HepG2 (cell line): ENCODE measurements at regions not wholly inside any gene's neighbourhood (a gene's known extent, or its start where the extent isn't known, plus 50 kb on each side); places are given as distances from the start of the nearest gene placed in this dataset.

Source experiments
- ATAC-seq: fragments of 200-7000 bp; cut with Tn5 transposase; 3 replicates; pipeline ENCODE4 v1.9.1; 2020; ENCODE audit warnings: mild to moderate bottlenecking, moderate library complexity
- BruUV-seq: library from RNA; stranded (reverse); fragments of 400-500 nt; replicated peaks from 2 replicates; lab custom pipeline; 2021; lab: Mats Ljungman, UMichigan
- CTCF ChIA-PET: fragments of 300-600 bp; formaldehyde crosslinking; extraction: SDS; loops from one replicate; lab custom pipeline; 2021; ENCODE audit warnings: low total read pairs, inconsistent platforms, low intra/inter-chr PET ratio; lab: Yijun Ruan, JAX
- POLR2A ChIA-PET: fragments of 350-600 bp; sonication (Branson Sonifier 250); formaldehyde crosslinking; loops from one replicate; lab custom pipeline; 2020; ENCODE audit warnings: antibody characterized with exemption, inconsistent platforms; lab: Yijun Ruan, JAX
- DNase-seq: peaks from one replicate; pipeline ENCODE4 v3.0.0-alpha.2; 2015; ENCODE audit warnings: low spot score
- FAIRE-seq: peaks from 3 replicates; lab custom pipeline; 2011; peaks lifted over from hg19 to GRCh38; lab: Jason Lieb, UNC
- H2AFZ ChIP-seq: one replicate; pipeline ENCODE4 v1.6.1; 2011; ENCODE audit warnings: low read length, inconsistent platforms
- H3K27ac ChIP-seq: fragments of 300-600 bp; 3 replicates; pipeline ENCODE4 v1.8.0; 2011; ENCODE audit warnings: mixed run types, mild to moderate bottlenecking, mixed read lengths, low read length, inconsistent platforms; ENCODE audit not compliant: insufficient read depth; ENCODE audit errors: extremely low read length
- H3K27me3 ChIP-seq, 2 experiments: fragments of 200-600 bp in 1 of 2; 2 replicates in 1 of 2; 3 replicates in 1 of 2; pipeline versions ENCODE4 v1.6.0 to v1.8.0; 2011; ENCODE audit warnings: low read length in 2 of 2, mild to moderate bottlenecking in 2 of 2, moderate library complexity in 2 of 2, inconsistent platforms in 1 of 2; ENCODE audit not compliant: insufficient read depth in 2 of 2, control insufficient read depth in 1 of 2
- H3K36me3 ChIP-seq, 2 experiments: fragments of 200-600 bp in 1 of 2; replicated peaks in 1 of 2; 2 replicates in 1 of 2; 3 replicates in 1 of 2; pipeline versions ENCODE4 v1.5.1 to v1.8.0; 2011; ENCODE audit warnings: low read length in 2 of 2, inconsistent platforms in 1 of 2; ENCODE audit not compliant: insufficient read depth in 2 of 2, control insufficient read depth in 1 of 2
- H3K4me1 ChIP-seq: 2 replicates; pipeline ENCODE4 v1.5.1; 2012; ENCODE audit warnings: low read length, inconsistent platforms; ENCODE audit not compliant: insufficient read depth
- H3K4me2 ChIP-seq: 2 replicates; pipeline ENCODE4 v1.6.0; 2011; ENCODE audit warnings: low read depth, low read length, inconsistent platforms
- H3K4me3 ChIP-seq, 3 experiments: fragments of 200-600 bp in 1 of 3; sonication (generic), shearing (Covaris generic) in 1 of 3; replicated peaks in 1 of 3; 2 replicates each; pipeline ENCODE4 v1.5.1; 2011 to 2016; ENCODE audit warnings: low read length in 3 of 3, inconsistent platforms in 2 of 3, low read depth in 2 of 3, mild to moderate bottlenecking in 2 of 3, control low read depth in 1 of 3, mixed read lengths in 1 of 3; ENCODE audit not compliant: insufficient read depth in 1 of 3
- H3K79me2 ChIP-seq: one replicate; pipeline ENCODE4 v1.6.1; 2011; ENCODE audit warnings: low read length, inconsistent platforms; ENCODE audit not compliant: insufficient read depth
- H3K9ac ChIP-seq: 2 replicates; pipeline ENCODE4 v1.6.0; 2011; ENCODE audit warnings: mild to moderate bottlenecking, low read depth, low read length, inconsistent platforms; ENCODE audit not compliant: insufficient read depth
- H3K9me3 ChIP-seq: 2 replicates; pipeline ENCODE4 v1.5.1; 2012; ENCODE audit warnings: mild to moderate bottlenecking, low read length
- H4K20me1 ChIP-seq: 2 replicates; pipeline ENCODE4 v1.6.0; 2011; ENCODE audit warnings: inconsistent platforms, mild to moderate bottlenecking, low read length, moderate library complexity; ENCODE audit not compliant: insufficient read depth
- AGO2 ChIP-seq: fragments of 200-400 bp; formaldehyde crosslinking; optimal IDR thresholded peaks from 2 replicates; pipeline ENCODE3; 2017; ENCODE audit warnings: mild to moderate bottlenecking, low read depth, low read length, moderate library complexity
- AHDC1 ChIP-seq: sonication (generic); formaldehyde crosslinking; IDR thresholded peaks from 2 replicates; pipeline ENCODE4 v1.5.1; 2020; ENCODE audit warnings: mild to moderate bottlenecking, missing genetic modification reagents, borderline replicate concordance
- HNRNPK ChIP-seq: fragments of 200-400 bp; formaldehyde crosslinking; IDR thresholded peaks from 2 replicates; pipeline ENCODE4 v1.6.1; 2018; ENCODE audit warnings: low read length, low read depth, moderate library complexity, mild to moderate bottlenecking; ENCODE audit not compliant: poor library complexity, severe bottlenecking
- KDM5B ChIP-seq: sonication (generic); formaldehyde crosslinking; IDR thresholded peaks from 2 replicates; pipeline ENCODE4 v1.4.0; 2020; ENCODE audit warnings: missing genetic modification reagents, mild to moderate bottlenecking, borderline replicate concordance
- KDM6A ChIP-seq: IDR thresholded peaks from 2 replicates; pipeline ENCODE4 v1.6.1; 2016; ENCODE audit warnings: low read depth
- PCBP1 ChIP-seq: fragments of 200-400 bp; formaldehyde crosslinking; IDR thresholded peaks from 2 replicates; pipeline ENCODE4 v1.6.1; 2017; ENCODE audit warnings: mild to moderate bottlenecking, low read depth, low read length, borderline replicate concordance
- PRMT3 ChIP-seq: sonication (generic); formaldehyde crosslinking; IDR thresholded peaks from 2 replicates; pipeline ENCODE4 v1.8.1; 2022; ENCODE audit warnings: low read depth, mild to moderate bottlenecking, moderate library complexity, missing genetic modification reagents, borderline replicate concordance
- RAD21 ChIP-seq: fragments of 450-650 bp; formaldehyde crosslinking; IDR thresholded peaks from 2 replicates; pipeline ENCODE4 v1.5.0; 2020; ENCODE audit warnings: mild to moderate bottlenecking
- SOX6 ChIP-seq, 2 experiments: fragments of 450-650 bp in 1 of 2; sonication (generic) in 1 of 2; formaldehyde crosslinking in 1 of 2; IDR thresholded peaks; 2 replicates each; pipeline versions ENCODE4 v1.4.0 to v1.6.1; 2017 to 2020; ENCODE audit warnings: antibody characterized with exemption in 1 of 2, mild to moderate bottlenecking in 1 of 2, missing genetic modification reagents in 1 of 2
- SRSF9 ChIP-seq: fragments of 200-400 bp; formaldehyde crosslinking; IDR thresholded peaks from 2 replicates; pipeline ENCODE4 v1.6.1; 2018; ENCODE audit warnings: borderline replicate concordance, mild to moderate bottlenecking, low read depth, low read length; ENCODE audit not compliant: insufficient read depth, poor library complexity, severe bottlenecking
- STAG1 ChIP-seq: sonication (generic); formaldehyde crosslinking; IDR thresholded peaks from 2 replicates; pipeline ENCODE4 v1.4.0; 2020; ENCODE audit warnings: missing genetic modification reagents
- ZHX2 ChIP-seq, 2 experiments: sonication (generic) in 1 of 2; formaldehyde crosslinking in 1 of 2; IDR thresholded peaks; 2 replicates each; pipeline versions ENCODE4 v1.6.1 to v1.9.0; 2014 to 2022; ENCODE audit warnings: antibody characterized with exemption in 1 of 2, borderline replicate concordance in 1 of 2, inconsistent platforms in 1 of 2, low read depth in 1 of 2, missing genetic modification reagents in 1 of 2
- ZZZ3 ChIP-seq: sonication (generic); formaldehyde crosslinking; IDR thresholded peaks from 2 replicates; pipeline ENCODE4 v1.4.0; 2020; ENCODE audit warnings: missing genetic modification reagents, mild to moderate bottlenecking, borderline replicate concordance
- WGBS: methylation state at CpG from one replicate; pipeline ENCODE4 v1.1.6; 2017; ENCODE audit warnings: low lambda C conversion rate; 5-methylcytosine and 5-hydroxymethylcytosine counted together
- in situ Hi-C: cut with HindIII; loops from 2 replicates; pipeline ENCODE4 v1.10.0; 2017; ENCODE audit warnings: low pct_unique_long_range_greater_than_20kb; ENCODE audit not compliant: extremely low pct_ligation_motif_present
- intact Hi-C: fragments of 100-400 bp; cut with micrococcal nuclease; formaldehyde crosslinking; loops from one replicate; pipeline ENCODE4 v1.10.0; 2022; ENCODE audit not compliant: unreplicated experiment

GRCh38 chr19:28327905-28328304 lies 885.0 kb downstream of the UQCRFS1 start:
- no peaks in the 10 kb centered on the region for H3K36me3 ChIP-seq
- no peaks in the 10 kb centered on the region for H3K27me3 ChIP-seq
- no peak overlapping the region for H3K4me2 ChIP-seq
- H3K27ac ChIP-seq: no peak overlapping the region
- ChIA-PET POLR2A (no interaction called here), CTCF (no interaction called here)
- H2AFZ ChIP-seq: no peak overlapping the region
- BruUV-seq: no TSS peak
- 0% methylated on average over 3 of the region's 3 CpGs for WGBS
- H3K9ac ChIP-seq: no peak overlapping the region
- intact Hi-C loops: no loop called here
- DNase-seq: no peak
- H3K9me3 ChIP-seq: peaks cover 49% of the 10 kb centered on the region
- H3K4me1 ChIP-seq: no peaks in the 10 kb centered on the region
- FAIRE-seq: no peak
- H3K4me3 ChIP-seq: no peak overlapping the region
- no peak for ATAC-seq
- in situ Hi-C loops: no loop called here
- H3K79me2 ChIP-seq: no peaks in the 10 kb centered on the region
- H4K20me1 ChIP-seq: no peaks in the 10 kb centered on the region
- TF ChIP-seq KDM6A (CRISPR knock-in tag) (no peak), ZHX2 (IDR thresholded peaks at IDR 0.05; ENCODE audit: low read depth) (no peak), ZHX2 (CRISPR knock-in tag; IDR thresholded peaks at IDR 0.05; ENCODE audit: borderline replicate concordance) (no peak), STAG1 (CRISPR knock-in tag) (no peak), AHDC1 (CRISPR knock-in tag) (no peak), RAD21 (CRISPR knock-in tag) (no peak), ZZZ3 (CRISPR knock-in tag) (no peak), SRSF9 (no peak), KDM5B (CRISPR knock-in tag) (no peak), PCBP1 (0 out of 2 replicates have a peak, but pooled peaks have one; percentile 56), HNRNPK (peak; percentile 95), SOX6 (IDR thresholded peaks at IDR 0.05) (no peak), SOX6 (CRISPR knock-in tag; IDR thresholded peaks at IDR 0.05) (no peak), PRMT3 (CRISPR knock-in tag) (no peak), AGO2 (no peak)
